OCI-LY1 (cell line): ENCODE measurements at regions not wholly inside any gene's neighbourhood (a gene's known extent, or its start where the extent isn't known, plus 50 kb on each side); places are given as distances from the start of the nearest gene placed in this dataset.

Source experiments
- CTCF ChIP-seq: fragments of 200-600 bp; sonication (generic), shearing (Covaris generic); IDR thresholded peaks from 2 replicates; pipeline ENCODE4 v1.5.1; 2017; ENCODE audit warnings: mild to moderate bottlenecking, antibody characterized with exemption, low read length, moderate library complexity, mixed read lengths
- EZH2 ChIP-seq: fragments of 200-600 bp; sonication (generic), shearing (Covaris generic); IDR thresholded peaks from 2 replicates; pipeline ENCODE4 v1.8.0; 2017; ENCODE audit warnings: borderline replicate concordance, mixed run types, mild to moderate bottlenecking, antibody characterized with exemption, low read length, moderate library complexity, mixed read lengths

DNA sequence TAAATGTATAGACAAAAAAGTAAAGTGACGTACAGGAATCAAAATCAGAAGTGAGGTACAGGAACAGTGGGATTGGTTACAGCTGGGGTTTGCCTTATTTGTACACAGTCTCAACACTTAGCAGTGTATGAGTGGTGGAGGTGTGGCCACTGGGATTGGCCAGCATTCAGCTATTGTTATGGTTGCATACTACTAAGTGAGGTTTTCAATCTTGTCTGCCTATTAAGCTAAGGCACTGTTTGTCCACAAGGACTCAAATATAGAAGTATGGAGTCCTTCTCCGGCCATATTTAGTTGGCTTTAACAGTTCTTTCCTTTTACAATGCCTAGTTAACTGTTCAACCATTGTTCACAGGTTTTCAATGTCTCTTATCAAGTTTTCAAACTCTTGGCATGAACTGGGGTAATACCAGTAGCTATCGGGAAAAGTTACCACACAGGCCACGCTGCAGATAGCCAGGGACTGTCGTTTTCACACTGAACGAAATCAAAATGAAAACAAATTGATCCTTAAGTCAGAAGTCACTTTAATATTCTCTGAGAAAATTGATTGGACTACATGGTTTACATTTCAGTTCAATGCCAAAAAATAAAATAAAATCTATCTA is 176.0 kb upstream of the FREM1 start:
- TF ChIP-seq CTCF (no peak), EZH2 (no peak)
